Fibroblast of skin of right biceps (primary cell): ENCODE measurements at regions not wholly inside any gene's neighbourhood (a gene's known extent, or its start where the extent isn't known, plus 50 kb on each side); places are given as distances from the start of the nearest gene placed in this dataset.
"Not testable (repeated sequence)": the region's sequence is repeated elsewhere in the genome, so short reads cannot be mapped to it uniquely, and the experiment has no call there.

Experiments
- DNase-seq: peaks from one replicate; pipeline ENCODE4 v3.0.0-alpha.2; 2013

DNA sequence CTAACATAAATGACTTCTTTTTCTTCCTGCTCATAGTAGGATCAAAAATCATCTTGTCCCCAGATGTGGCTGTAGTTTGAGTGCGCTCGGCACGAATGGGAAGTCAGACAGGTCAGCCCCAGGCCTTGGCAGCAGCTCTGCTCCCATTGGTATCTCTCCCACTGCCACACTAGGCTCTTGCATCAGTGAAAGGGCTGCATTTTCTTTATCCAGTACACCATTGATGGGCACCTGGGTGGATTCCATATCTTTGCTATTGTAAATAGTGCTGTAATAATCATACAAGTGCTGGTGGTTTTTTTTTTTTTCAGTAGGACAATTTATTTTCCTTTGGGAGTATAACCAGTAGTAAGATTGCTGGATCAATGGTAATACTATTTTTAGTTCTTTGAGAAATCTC, 865.5 kb downstream of the CCDC85A start:
- DNase-seq = no peak

GRCh38 chr2:57050007-57050406, 866.2 kb downstream of the CCDC85A start:
- DNase-seq = no peak

DNA sequence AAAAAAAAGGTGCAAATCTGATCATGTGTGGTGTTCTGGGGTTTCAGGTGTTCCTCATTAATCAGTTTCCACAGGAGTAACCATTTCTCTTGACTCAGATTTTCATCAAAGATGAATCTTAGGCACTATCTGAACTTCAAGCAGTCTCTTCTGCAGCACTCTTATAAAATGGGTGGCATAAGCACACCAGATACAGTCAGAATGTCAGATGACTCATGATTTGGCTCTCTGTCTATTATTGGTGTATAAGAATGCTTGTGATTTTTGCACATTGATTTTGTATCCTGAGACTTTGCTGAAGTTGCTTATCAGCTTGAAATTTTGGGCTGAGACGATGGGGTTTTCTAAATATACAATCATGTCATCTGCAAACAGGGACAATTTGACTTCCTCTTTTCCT, 882.5 kb downstream of the CCDC85A start:
- not testable (repeated sequence) for DNase-seq

DNA sequence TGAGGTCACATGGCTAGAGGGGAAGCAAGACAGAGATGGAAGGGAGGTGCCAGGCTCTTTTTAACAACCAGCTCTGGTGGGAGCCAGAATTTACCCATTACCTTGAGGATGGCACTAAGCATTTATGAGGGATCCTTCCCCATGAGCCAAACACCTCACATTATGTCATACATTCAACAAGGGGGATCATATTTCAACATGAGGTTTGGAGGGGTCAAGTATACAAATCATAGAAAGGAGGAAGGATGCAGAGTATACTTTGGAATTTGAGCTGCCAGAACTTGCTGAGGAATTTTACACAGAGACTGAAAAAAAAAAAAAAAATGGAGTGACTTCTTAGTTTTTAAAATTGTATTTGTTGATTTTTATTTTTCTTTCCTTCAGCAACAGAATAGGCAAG, 891.4 kb downstream of the CCDC85A start:
- no peak for DNase-seq

DNA sequence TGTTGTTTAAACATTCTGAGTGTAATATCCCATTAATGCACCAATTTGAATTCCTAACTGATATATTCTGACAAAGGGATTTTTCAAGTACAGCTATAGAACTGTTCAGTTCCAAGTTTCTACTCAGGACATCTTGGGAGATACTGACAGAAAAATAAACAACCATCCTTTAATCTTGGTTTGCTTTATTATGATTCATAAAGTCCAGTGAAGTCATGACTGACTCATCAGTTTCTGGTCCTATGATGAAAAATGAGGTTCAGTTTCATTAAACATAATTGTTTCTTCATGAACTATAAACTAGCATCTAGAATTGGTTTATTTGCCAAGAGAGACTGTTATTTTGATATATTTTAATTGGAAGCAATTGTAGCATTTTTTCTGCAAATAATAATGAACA, 896.2 kb downstream of the CCDC85A start:
- peak; percentile 1 for DNase-seq

DNA sequence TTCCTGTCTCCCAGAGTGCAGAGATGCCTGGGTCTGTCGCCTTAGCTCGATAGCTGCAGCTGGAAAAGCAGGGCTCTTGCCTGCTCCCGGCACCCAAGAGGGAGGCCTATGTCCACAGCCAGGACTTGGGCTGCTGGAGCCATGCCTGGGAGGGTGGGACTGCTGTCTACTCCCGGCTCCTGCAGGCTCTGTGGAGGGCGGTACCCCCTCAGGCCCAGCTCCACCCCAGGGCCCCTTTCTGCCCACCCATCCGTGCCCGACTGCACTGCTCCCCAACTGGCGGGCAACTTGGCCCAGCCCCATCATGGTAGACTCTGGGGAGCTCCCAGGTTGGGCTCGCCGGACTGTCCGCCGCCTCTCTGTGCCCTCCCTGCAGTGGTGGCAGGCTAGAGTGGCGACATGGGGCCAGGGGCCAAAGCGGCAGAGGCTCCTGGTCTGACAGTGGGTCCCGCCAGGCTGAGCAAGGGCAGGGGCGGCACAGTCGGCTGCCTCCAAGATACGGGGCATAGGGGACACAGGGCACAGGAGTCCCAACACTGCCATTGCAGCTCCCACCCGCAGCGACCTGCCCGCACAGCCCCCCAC, 901.0 kb downstream of the CCDC85A start:
- no peak for DNase-seq

- no peak for DNase-seq
Measured at GRCh38 chr2:57093020-57093419, 909.2 kb downstream of the CCDC85A start.

DNA sequence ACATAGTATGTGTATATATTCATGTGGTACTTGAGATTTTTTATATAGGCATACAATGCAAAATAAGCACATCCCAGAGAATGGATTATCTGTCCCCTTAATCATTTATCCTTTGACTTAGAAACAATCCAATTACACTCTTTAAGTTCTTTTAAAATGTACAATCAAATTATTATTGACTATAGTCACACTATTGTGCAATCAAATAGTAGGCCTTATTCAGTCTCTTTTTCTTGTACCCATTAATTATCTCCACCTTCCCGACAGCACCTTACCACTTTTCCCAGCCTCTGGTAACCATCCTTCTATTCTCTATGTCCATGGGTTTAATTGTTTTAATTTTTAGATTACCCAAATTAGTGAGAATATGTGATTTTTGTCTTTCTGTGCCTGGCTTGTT, 914.1 kb downstream of the CCDC85A start:
- no peak for DNase-seq

- DNase-seq = no peak
Measured at GRCh38 chr2:57100436-57100835, 916.6 kb downstream of the CCDC85A start.

DNA sequence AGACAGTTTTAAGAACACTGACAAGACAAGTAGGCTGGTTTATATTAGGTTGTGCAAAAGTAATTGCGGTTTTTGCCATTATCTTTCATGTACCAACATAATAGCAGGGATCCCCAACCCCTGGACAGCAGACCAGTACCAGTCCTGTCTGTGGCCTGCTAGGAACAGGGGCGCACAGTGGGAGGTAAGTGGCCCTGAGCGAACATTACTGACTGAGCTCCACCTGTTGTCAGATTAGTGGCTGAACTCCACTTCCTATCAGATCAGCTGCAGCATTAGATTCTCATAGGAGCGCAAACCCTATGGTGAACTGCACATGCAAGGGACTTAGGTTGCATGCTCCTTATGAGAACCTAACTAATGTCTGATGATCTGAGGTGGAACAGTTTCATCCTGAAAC, 921.9 kb downstream of the CCDC85A start:
- DNase-seq = no peak

GRCh38 chr2:57107353-57107752, 923.6 kb downstream of the CCDC85A start:
- no peak for DNase-seq

DNA sequence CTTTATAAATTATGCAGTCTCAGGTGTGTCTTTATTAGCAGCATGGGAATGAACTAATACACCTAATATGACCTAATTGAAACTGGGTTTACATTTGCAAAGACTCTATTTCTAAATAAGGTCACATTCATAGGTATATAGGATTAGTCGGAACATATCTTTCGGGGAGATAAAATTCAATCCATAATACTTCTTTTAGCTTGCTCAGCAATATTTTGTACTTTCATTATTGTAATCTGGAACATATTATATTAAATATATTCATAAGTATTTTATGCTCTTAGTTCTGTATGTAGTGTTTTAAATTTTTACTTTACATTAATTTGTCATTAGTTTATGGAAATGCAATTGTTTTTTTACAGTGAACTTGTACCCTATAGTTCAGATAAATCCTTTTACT, 927.7 kb downstream of the CCDC85A start:
- no peak for DNase-seq

DNA sequence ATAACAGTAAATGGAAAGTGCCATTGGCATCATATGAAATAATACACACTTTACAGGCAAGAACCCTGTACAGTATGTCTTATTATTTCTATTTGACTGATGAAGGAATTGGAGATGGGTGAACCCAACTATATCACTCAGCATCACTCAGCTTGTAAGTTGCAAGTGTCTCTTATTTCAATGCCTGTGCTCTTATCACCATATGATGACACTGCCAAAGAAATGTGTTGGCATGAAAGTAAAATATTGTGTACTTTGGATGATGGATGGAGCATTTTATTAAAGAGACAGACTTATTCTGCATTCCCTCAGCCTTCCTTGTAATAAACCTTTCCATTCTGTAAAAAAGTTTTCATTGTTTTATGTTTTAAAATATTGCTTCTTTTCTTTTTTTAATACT, 927.5 kb upstream of the VRK2 start:
- DNase-seq = no peak

GRCh38 chr2:57126410-57126809, 920.2 kb upstream of the VRK2 start:
- DNase-seq = no peak

GRCh38 chr2:57139179-57139578, 907.4 kb upstream of the VRK2 start:
- DNase-seq = no peak

GRCh38 chr2:57141269-57141668, 905.3 kb upstream of the VRK2 start:
- no peak for DNase-seq

GRCh38 chr2:57146951-57147350, 899.7 kb upstream of the VRK2 start:
- no peak for DNase-seq

DNA sequence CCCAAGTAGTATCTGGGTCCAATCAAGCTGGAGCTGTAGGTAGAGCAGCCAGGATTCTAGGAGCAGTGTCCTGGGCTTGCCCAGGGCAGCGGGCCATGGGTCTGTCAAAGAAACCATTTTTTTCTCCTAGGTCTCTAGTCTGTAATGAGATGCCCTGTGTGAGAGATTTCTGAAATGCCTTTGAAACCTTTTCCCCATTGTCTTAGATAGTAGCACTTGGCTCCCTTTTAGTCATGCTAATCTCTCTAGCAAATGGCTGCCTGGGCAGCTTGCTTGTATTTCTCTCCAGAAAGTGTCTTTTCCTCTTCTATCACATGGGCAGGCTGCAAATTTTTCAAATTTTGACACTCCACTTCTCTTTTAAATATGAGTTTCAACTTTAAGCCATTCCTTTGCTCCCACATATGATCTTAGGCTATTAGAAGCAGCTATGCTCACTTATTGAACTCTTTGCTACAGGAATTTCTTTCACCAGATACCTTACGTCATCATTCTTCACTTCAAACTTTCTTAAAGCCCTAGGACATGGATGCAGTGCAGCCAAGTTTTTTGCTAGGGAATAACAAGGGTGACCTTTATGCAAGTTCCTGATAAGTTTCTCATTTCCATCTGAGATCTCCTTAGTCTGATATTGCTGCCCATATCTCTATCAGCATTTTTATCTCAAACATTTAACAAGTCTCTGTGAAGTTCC, 890.2 kb upstream of the VRK2 start:
- no peak for DNase-seq

DNA sequence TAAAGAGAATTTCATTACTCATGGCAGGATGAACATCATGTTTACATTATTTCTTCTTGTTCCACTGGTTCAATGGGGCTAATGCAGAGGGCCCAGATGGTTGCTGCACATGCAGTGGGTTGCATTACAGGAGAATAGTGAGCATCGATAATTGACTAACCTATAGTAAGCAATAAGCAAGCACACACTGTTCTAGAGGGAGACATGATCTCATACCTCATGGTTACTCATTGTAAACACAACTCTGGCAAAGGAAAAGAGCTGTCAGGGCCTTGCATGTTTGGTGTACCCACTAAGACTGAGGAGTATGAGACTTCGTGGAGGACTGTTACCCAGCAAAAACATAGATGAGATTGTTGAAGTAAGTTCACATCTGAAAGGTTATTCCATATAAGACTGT, 885.6 kb upstream of the VRK2 start:
- peak; percentile 4 for DNase-seq

GRCh38 chr2:57177176-57177575, 869.4 kb upstream of the VRK2 start:
- DNase-seq = no peak

GRCh38 chr2:57180042-57180567, 866.5 kb upstream of the VRK2 start:
- peak; percentile 62 for DNase-seq

DNA sequence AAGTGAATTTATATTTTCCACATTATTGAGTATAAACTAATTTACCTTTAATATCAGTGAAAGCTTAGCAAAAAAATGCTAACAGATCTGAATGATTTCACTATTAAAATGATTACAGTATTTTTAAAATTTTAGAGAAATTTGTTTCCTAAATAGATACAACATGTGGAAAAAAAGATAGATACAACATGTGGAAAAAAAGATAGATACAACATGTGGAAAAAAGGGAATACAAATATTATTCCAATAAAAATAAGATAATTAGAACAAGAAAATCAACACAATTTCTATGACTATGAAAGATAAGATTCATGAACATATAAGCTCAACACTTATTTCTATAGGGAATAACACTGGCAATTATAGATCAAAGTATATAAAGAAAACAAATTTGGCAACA, 865.9 kb upstream of the VRK2 start:
- no peak for DNase-seq

DNA sequence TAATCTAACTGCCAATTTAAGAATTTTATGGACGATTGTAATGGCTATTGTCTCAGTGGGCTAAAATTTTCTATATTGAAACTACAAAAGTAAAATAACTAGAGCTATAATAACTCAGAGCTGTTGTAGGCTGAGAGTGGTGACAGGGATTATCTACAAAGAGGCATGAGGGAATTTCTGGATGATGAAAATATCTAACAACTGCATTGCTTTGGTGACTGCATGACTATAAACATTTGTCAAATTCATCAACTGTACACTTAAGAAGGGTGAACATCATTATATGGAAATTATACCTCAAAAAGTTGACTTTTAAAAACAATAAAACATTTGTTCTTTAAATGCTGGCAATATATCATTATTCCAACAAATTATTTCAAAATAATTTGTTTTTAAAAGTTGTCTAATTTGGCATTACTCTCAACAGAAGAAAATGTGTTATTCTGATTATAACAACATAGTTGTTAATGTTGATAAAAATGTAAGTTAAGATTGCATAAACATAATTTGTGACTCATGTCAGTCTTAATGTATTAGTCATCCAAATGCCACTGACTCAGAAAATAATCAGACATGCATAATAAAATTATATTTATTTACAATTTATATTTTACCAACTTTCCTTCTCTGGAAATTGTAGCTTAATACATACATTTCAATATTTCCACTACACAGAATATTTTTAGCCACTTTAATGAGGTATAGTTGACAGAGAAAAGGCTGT, 865.1 kb upstream of the VRK2 start:
- DNase-seq = peak; percentile 68

DNA sequence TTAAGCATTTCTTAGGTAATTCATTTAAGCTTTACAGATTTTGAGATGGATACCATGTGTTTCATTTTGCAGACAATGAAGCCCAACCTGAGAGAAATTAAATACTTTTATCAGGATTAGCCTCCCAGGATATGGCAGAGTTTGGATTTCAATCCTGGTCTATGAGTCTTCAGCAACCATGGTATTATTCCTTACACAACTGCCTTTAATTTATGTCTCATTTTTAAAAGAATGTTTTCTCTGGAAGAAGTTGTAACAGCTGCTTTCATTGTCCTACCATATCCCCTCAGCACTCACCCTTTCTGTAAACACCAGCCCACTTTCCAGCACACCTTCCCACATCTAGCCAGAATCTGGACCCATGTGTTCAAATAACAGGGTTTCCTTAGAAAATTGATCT, 863.7 kb upstream of the VRK2 start:
- DNase-seq = peak; percentile 42
